H1 (cell line): ENCODE measurements at regions not wholly inside any gene's neighbourhood (a gene's known extent, or its start where the extent isn't known, plus 50 kb on each side); places are given as distances from the start of the nearest gene placed in this dataset.
"Not testable (repeated sequence)": the region's sequence is repeated elsewhere in the genome, so short reads cannot be mapped to it uniquely, and the experiment has no call there.

ENCODE experiments used
- CTCF ChIA-PET: fragments of 300-600 bp; sonication (Branson Sonifier 250); formaldehyde crosslinking; loops from one replicate; lab custom pipeline; 2021; ENCODE audit not compliant: partially characterized antibody; lab: Charles Lee
- POLR2A ChIA-PET: fragments of 300-600 bp; sonication (Branson Sonifier 250); formaldehyde crosslinking; loops from one replicate; lab custom pipeline; 2021; ENCODE audit warnings: inconsistent platforms; ENCODE audit not compliant: partially characterized antibody; lab: Charles Lee
- DNase-seq, 2 experiments: peaks; one replicate each; pipeline versions ENCODE4 v3.0.0 to v3.0.0-alpha.2; 2010 to 2022; ENCODE audit warnings: low spot score in 2 of 2, low read depth in 1 of 2, mixed read lengths in 1 of 2
- FAIRE-seq: peaks from 2 replicates; lab custom pipeline; 2011; peaks lifted over from hg19 to GRCh38; lab: Jason Lieb, UNC
- H2AFZ ChIP-seq: 2 replicates; pipeline ENCODE4 v1.8.1; 2012; ENCODE audit warnings: low read length, inconsistent platforms
- H2AK5ac ChIP-seq: 2 replicates; pipeline ENCODE4 v1.6.1; 2013; ENCODE audit warnings: low read depth, low read length
- H2BK120ac ChIP-seq: replicated peaks from 2 replicates; pipeline ENCODE3; 2013; ENCODE audit warnings: low read depth, low read length, inconsistent platforms
- H2BK12ac ChIP-seq: 2 replicates; pipeline ENCODE4 v1.6.1; 2013; ENCODE audit warnings: low read depth, low read length
- H2BK15ac ChIP-seq: 2 replicates; pipeline ENCODE4 v1.6.1; 2013; ENCODE audit warnings: low read length
- H2BK20ac ChIP-seq: 2 replicates; pipeline ENCODE4 v1.6.1; 2013; ENCODE audit warnings: low read length
- H2BK5ac ChIP-seq: 2 replicates; pipeline ENCODE4 v1.6.1; 2013; ENCODE audit warnings: low read depth, low read length
- H3K14ac ChIP-seq: 2 replicates; pipeline ENCODE4 v1.6.1; 2013; ENCODE audit warnings: inconsistent platforms; ENCODE audit not compliant: insufficient read length
- H3K18ac ChIP-seq: 2 replicates; pipeline ENCODE4 v1.6.1; 2013; ENCODE audit warnings: low read length; ENCODE audit errors: extremely low read depth
- H3K23ac ChIP-seq: 2 replicates; pipeline ENCODE4 v1.6.1; 2013; ENCODE audit warnings: inconsistent platforms; ENCODE audit not compliant: insufficient read length
- H3K23me2 ChIP-seq: 2 replicates; pipeline ENCODE4 v1.6.1; 2013; ENCODE audit warnings: low read depth, low read length
- H3K27ac ChIP-seq: 2 replicates; pipeline ENCODE4 v1.6.1; 2011; ENCODE audit warnings: low read depth, low read length, inconsistent platforms
- H3K27me3 ChIP-seq, 4 experiments: replicated peaks in 1 of 4; 1 replicate in 1 of 4; 2 replicates in 3 of 4; pipeline versions ENCODE4 v1.6.1 to v1.8.1; 2011 to 2013; ENCODE audit warnings: low read length in 3 of 4, mild to moderate bottlenecking in 3 of 4, inconsistent platforms in 2 of 4, mixed read lengths in 2 of 4, moderate library complexity in 1 of 4; ENCODE audit not compliant: control insufficient read depth in 3 of 4, insufficient read depth in 3 of 4; ENCODE audit errors: extremely low read depth in 1 of 4
- H3K36me3 ChIP-seq, 4 experiments: 2 replicates each; pipeline versions ENCODE4 v1.6.1 to v1.8.1; 2011 to 2013; ENCODE audit warnings: mild to moderate bottlenecking in 4 of 4, low read length in 3 of 4, moderate library complexity in 2 of 4, control low read depth in 1 of 4, inconsistent platforms in 1 of 4; ENCODE audit not compliant: insufficient read depth in 4 of 4, control insufficient read depth in 2 of 4
- H3K4ac ChIP-seq: replicated peaks from 2 replicates; pipeline ENCODE3; 2013; ENCODE audit warnings: low read length, low read depth, mixed read lengths, inconsistent platforms; ENCODE audit not compliant: insufficient read length
- H3K4me1 ChIP-seq, 4 experiments: replicated peaks in 1 of 4; 1 replicate in 1 of 4; 2 replicates in 3 of 4; pipeline versions ENCODE4 v1.6.1 to v1.8.1; 2011 to 2013; ENCODE audit warnings: low read length in 3 of 4, inconsistent platforms in 2 of 4, mixed read lengths in 1 of 4; ENCODE audit not compliant: insufficient read depth in 4 of 4, control insufficient read depth in 3 of 4
- H3K4me2 ChIP-seq, 2 experiments: 2 replicates each; pipeline versions ENCODE4 v1.6.1 to v1.8.1; 2011 to 2013; ENCODE audit warnings: low read depth in 2 of 2, low read length in 2 of 2, control low read depth in 1 of 2, inconsistent platforms in 1 of 2, mild to moderate bottlenecking in 1 of 2; ENCODE audit not compliant: insufficient read depth in 1 of 2
- H3K4me3 ChIP-seq, 4 experiments: fragments of 200-600, 300-600 bp in 1 of 4; sonication (generic), shearing (Covaris generic), sonication (Bioruptor Twin) in 1 of 4; 2 replicates each; pipeline versions ENCODE4 v1.5.1 to v1.8.1; 2011 to 2016; ENCODE audit warnings: low read length in 4 of 4, low read depth in 3 of 4, control low read depth in 2 of 4, inconsistent platforms in 2 of 4, mild to moderate bottlenecking in 2 of 4, mixed read lengths in 1 of 4, moderate library complexity in 1 of 4; ENCODE audit not compliant: insufficient read depth in 2 of 4; ENCODE audit errors: extremely low read depth in 1 of 4
- H3K56ac ChIP-seq: replicated peaks from 2 replicates; pipeline ENCODE3; 2013; ENCODE audit warnings: low read depth, mild to moderate bottlenecking, mixed read lengths, low read length, inconsistent platforms; ENCODE audit not compliant: insufficient read length
- H3K79me1 ChIP-seq: 2 replicates; pipeline ENCODE4 v1.6.1; 2013; ENCODE audit warnings: low read depth, low read length, control low read depth
- H3K79me2 ChIP-seq, 2 experiments: 2 replicates each; pipeline versions ENCODE4 v1.6.1 to v1.8.1; 2012 to 2013; ENCODE audit warnings: low read length in 2 of 2, mild to moderate bottlenecking in 2 of 2, inconsistent platforms in 1 of 2; ENCODE audit not compliant: insufficient read depth in 2 of 2, control insufficient read depth in 1 of 2
- H3K9ac ChIP-seq, 4 experiments: replicated peaks in 1 of 4; 1 replicate in 1 of 4; 2 replicates in 3 of 4; pipeline versions ENCODE4 v1.6.1 to v1.8.1; 2011 to 2013; ENCODE audit warnings: low read depth in 3 of 4, low read length in 3 of 4, control low read depth in 2 of 4, mild to moderate bottlenecking in 2 of 4, moderate library complexity in 2 of 4, inconsistent platforms in 1 of 4; ENCODE audit errors: extremely low read depth in 1 of 4
- H3K9me3 ChIP-seq, 2 experiments: 2 replicates each; pipeline versions ENCODE4 v1.6.1 to v1.8.1; 2012 to 2013; ENCODE audit warnings: mild to moderate bottlenecking in 2 of 2, moderate library complexity in 2 of 2, control low read depth in 1 of 2, inconsistent platforms in 1 of 2, low read depth in 1 of 2, low read length in 1 of 2, mixed read lengths in 1 of 2; ENCODE audit not compliant: insufficient read depth in 2 of 2
- H4K20me1 ChIP-seq, 2 experiments: replicated peaks in 1 of 2; 2 replicates each; pipeline versions ENCODE3 to v1.8.1; 2011 to 2013; ENCODE audit warnings: inconsistent platforms in 2 of 2, low read length in 2 of 2, mild to moderate bottlenecking in 1 of 2; ENCODE audit not compliant: insufficient read depth in 2 of 2, control insufficient read depth in 1 of 2
- H4K5ac ChIP-seq: 2 replicates; pipeline ENCODE4 v1.6.1; 2013; ENCODE audit warnings: low read length, low read depth, mixed read lengths, inconsistent platforms; ENCODE audit not compliant: insufficient read length
- H4K8ac ChIP-seq: 2 replicates; pipeline ENCODE4 v1.8.0; 2013; ENCODE audit warnings: mild to moderate bottlenecking, moderate library complexity, low read length, inconsistent platforms; ENCODE audit not compliant: insufficient read depth; ENCODE audit errors: extremely low read depth
- H4K91ac ChIP-seq: replicated peaks from 2 replicates; pipeline ENCODE3; 2013; ENCODE audit warnings: low read length, mixed read lengths, inconsistent platforms; ENCODE audit not compliant: insufficient read length
- SP2 ChIP-seq: IDR thresholded peaks from 2 replicates; pipeline ENCODE4 v1.6.1; 2012; ENCODE audit warnings: mild to moderate bottlenecking, low read length, inconsistent platforms
- SRF ChIP-seq: IDR thresholded peaks from 2 replicates; pipeline ENCODE4 v1.6.1; 2011; ENCODE audit warnings: mild to moderate bottlenecking, low read depth, low read length, moderate library complexity
- WGBS, 2 experiments: shearing (Covaris generic) in 1 of 2; methylation state at CpG; one replicate each; pipeline versions ENCODE4 v1.1.6 to v1.1.7; 2013 to 2015; ENCODE audit warnings: low lambda C conversion rate in 2 of 2, mixed read lengths in 2 of 2, inconsistent platforms in 1 of 2, low coverage in 1 of 2, missing lambda C conversion rate in 1 of 2; ENCODE audit not compliant: insufficient replicate concordance in 2 of 2, insufficient coverage in 1 of 2, insufficient read length in 1 of 2; ENCODE audit errors: extremely low coverage in 1 of 2, missing lambda C conversion rate in 1 of 2; 5-methylcytosine and 5-hydroxymethylcytosine counted together

- H2BK15ac ChIP-seq = no peak overlapping the region
- H3K23ac ChIP-seq = no peak overlapping the region
- H2BK120ac ChIP-seq = no peak overlapping the region
- no peaks in the 10 kb centered on the region for H3K23me2 ChIP-seq
- H3K9ac ChIP-seq = no peak overlapping the region
- no peak overlapping the region for H3K4ac ChIP-seq
- no peak overlapping the region for H4K5ac ChIP-seq
- H2AK5ac ChIP-seq = no peak overlapping the region
- H3K4me1 ChIP-seq = no peaks in the 10 kb centered on the region
- FAIRE-seq = no peak
- no peaks in the 10 kb centered on the region for H4K20me1 ChIP-seq
- H2AFZ ChIP-seq = no peak overlapping the region
- no peak for TF ChIP-seq SP2
- no peak for TF ChIP-seq SRF
- TF ChIP-seq, all 59 proteins: peak for 0
- H3K36me3 ChIP-seq = no peaks in the 10 kb centered on the region
- 94% methylated on average over 10 of the region's 10 CpGs; no CpG with 5 or more reads in 1 of the 2 experiments for WGBS, 2 experiments
- no peak overlapping the region for H3K4me2 ChIP-seq
- H3K9me3 ChIP-seq = no peaks in the 10 kb centered on the region
- H2BK12ac ChIP-seq = no peak overlapping the region
- no peak overlapping the region for H3K56ac ChIP-seq
- H3K79me1 ChIP-seq = no peaks in the 10 kb centered on the region
- H3K4me3 ChIP-seq = no peak overlapping the region
- H3K27me3 ChIP-seq = no peaks in the 10 kb centered on the region
- no peak for DNase-seq
- H2BK5ac ChIP-seq = no peak overlapping the region
- no peak overlapping the region for H3K18ac ChIP-seq
- CTCF ChIA-PET = no interaction called here
- no peak overlapping the region for H2BK20ac ChIP-seq
- H3K27ac ChIP-seq = no peak overlapping the region
- H3K14ac ChIP-seq = no peak overlapping the region
- POLR2A ChIA-PET = no interaction called here
- H3K79me2 ChIP-seq = no peaks in the 10 kb centered on the region
- no peak overlapping the region for H4K91ac ChIP-seq
- no peak overlapping the region for H4K8ac ChIP-seq
Observed at GRCh38 chr4:66367043-66367660, 696.9 kb upstream of the EPHA5 start.

GRCh38 chr4:66360395-66360794, 690.1 kb upstream of the EPHA5 start:
- H3K9ac ChIP-seq, FAIRE-seq, H4K5ac ChIP-seq, H3K18ac ChIP-seq, H2AFZ ChIP-seq, H3K56ac ChIP-seq, H3K4me3 ChIP-seq, H3K27me3 ChIP-seq, H3K23me2 ChIP-seq, H4K8ac ChIP-seq, H2BK5ac ChIP-seq, H3K27ac ChIP-seq, H4K20me1 ChIP-seq, H3K36me3 ChIP-seq, H3K23ac ChIP-seq, H3K4me2 ChIP-seq, H3K14ac ChIP-seq, H2BK120ac ChIP-seq, CTCF ChIA-PET, POLR2A ChIA-PET, H2BK12ac ChIP-seq, H3K79me1 ChIP-seq, H2BK15ac ChIP-seq, H2BK20ac ChIP-seq, DNase-seq, H3K4me1 ChIP-seq, H3K79me2 ChIP-seq, H2AK5ac ChIP-seq, H4K91ac ChIP-seq, H3K4ac ChIP-seq, H3K9me3 ChIP-seq: not testable (repeated sequence)
- WGBS, 2 experiments = 91% methylated on average over 8 of the region's 8 CpGs; no CpG with 5 or more reads in 1 of the 2 experiments
